Neural progenitor cell (in vitro differentiated cells): ENCODE measurements at regions not wholly inside any gene's neighbourhood (a gene's known extent, or its start where the extent isn't known, plus 50 kb on each side); places are given as distances from the start of the nearest gene placed in this dataset.
A peak's percentile ranks its signal among the peaks of the same experiment; 100 is the strongest.

Experiments used
- DNase-seq: peaks from one replicate; pipeline ENCODE4 v3.0.0-alpha.2; 2016; ENCODE audit warnings: low spot score
- H2AFZ ChIP-seq: fragments of 200-600 bp; sonication (generic); replicated peaks from 2 replicates; pipeline ENCODE4 v1.6.1; 2016; ENCODE audit warnings: antibody characterized with exemption
- H3F3A ChIP-seq: fragments of 200-600 bp; sonication (generic); 2 replicates; pipeline ENCODE4 v1.6.1; 2016; ENCODE audit warnings: antibody characterized with exemption, low read depth
- H3K27ac ChIP-seq: fragments of 200-600 bp; sonication (generic); 2 replicates; pipeline ENCODE4 v1.5.1; 2016; ENCODE audit warnings: mild to moderate bottlenecking
- H3K27me3 ChIP-seq: fragments of 200-600 bp; sonication (generic); 2 replicates; pipeline ENCODE4 v1.6.1; 2016; ENCODE audit warnings: mild to moderate bottlenecking, moderate library complexity
- H3K36me3 ChIP-seq: fragments of 200-600 bp; sonication (generic); 2 replicates; pipeline ENCODE4 v1.5.1; 2016
- H3K4me1 ChIP-seq: fragments of 200-600 bp; sonication (generic); 2 replicates; pipeline ENCODE4 v1.6.1; 2016; ENCODE audit warnings: mixed run types
- H3K4me2 ChIP-seq: fragments of 200-600 bp; sonication (generic); 2 replicates; pipeline ENCODE4 v1.6.1; 2016
- H3K4me3 ChIP-seq: fragments of 200-600 bp; sonication (generic); 2 replicates; pipeline ENCODE4 v1.5.1; 2016
- H3K79me2 ChIP-seq: fragments of 200-600 bp; sonication (generic); 2 replicates; pipeline ENCODE4 v1.6.1; 2016; ENCODE audit warnings: low read depth
- H3K9ac ChIP-seq: fragments of 200-600 bp; sonication (generic); 2 replicates; pipeline ENCODE4 v1.6.1; 2016
- H3K9me3 ChIP-seq: fragments of 200-600 bp; sonication (generic); 2 replicates; pipeline ENCODE4 v1.5.1; 2016; ENCODE audit warnings: low read depth
- H4K20me1 ChIP-seq: fragments of 200-600 bp; sonication (generic); 2 replicates; pipeline ENCODE4 v1.6.1; 2016; ENCODE audit warnings: low read depth
- H3K27ac Mint-ChIP-seq: 3 replicates; pipeline ENCODE4 v1.8.0; 2021; ENCODE audit warnings: mixed read lengths
- H3K27me3 Mint-ChIP-seq: 2 replicates; pipeline ENCODE4 v1.8.0; 2022; ENCODE audit warnings: low read depth, mild to moderate bottlenecking, inconsistent platforms, moderate library complexity, mixed read lengths; ENCODE audit not compliant: insufficient read depth
- H3K36me3 Mint-ChIP-seq: 3 replicates; pipeline ENCODE4 v1.8.0; 2021; ENCODE audit warnings: mixed read lengths
- H3K4me1 Mint-ChIP-seq: 3 replicates; pipeline ENCODE4 v1.8.0; 2021; ENCODE audit warnings: mixed read lengths
- H3K4me3 Mint-ChIP-seq: 3 replicates; pipeline ENCODE4 v1.8.0; 2021; ENCODE audit warnings: mild to moderate bottlenecking, moderate library complexity, mixed read lengths
- H3K9me3 Mint-ChIP-seq: 3 replicates; pipeline ENCODE4 v1.8.0; 2020; ENCODE audit warnings: mixed read lengths
- CTCF ChIP-seq: fragments of 200-600 bp; sonication (generic); IDR thresholded peaks from 2 replicates; pipeline ENCODE4 v1.5.1; 2017; ENCODE audit warnings: antibody characterized with exemption, mild to moderate bottlenecking
- EZH2 ChIP-seq: fragments of 200-600 bp; sonication (generic); IDR thresholded peaks from 2 replicates; pipeline ENCODE4 v1.6.1; 2017; ENCODE audit warnings: antibody characterized with exemption, mild to moderate bottlenecking, moderate library complexity
- EZH2phosphoT487 ChIP-seq: fragments of 200-600 bp; sonication (generic); IDR thresholded peaks from 2 replicates; pipeline ENCODE4 v1.6.1; 2017; ENCODE audit warnings: antibody characterized with exemption

DNA sequence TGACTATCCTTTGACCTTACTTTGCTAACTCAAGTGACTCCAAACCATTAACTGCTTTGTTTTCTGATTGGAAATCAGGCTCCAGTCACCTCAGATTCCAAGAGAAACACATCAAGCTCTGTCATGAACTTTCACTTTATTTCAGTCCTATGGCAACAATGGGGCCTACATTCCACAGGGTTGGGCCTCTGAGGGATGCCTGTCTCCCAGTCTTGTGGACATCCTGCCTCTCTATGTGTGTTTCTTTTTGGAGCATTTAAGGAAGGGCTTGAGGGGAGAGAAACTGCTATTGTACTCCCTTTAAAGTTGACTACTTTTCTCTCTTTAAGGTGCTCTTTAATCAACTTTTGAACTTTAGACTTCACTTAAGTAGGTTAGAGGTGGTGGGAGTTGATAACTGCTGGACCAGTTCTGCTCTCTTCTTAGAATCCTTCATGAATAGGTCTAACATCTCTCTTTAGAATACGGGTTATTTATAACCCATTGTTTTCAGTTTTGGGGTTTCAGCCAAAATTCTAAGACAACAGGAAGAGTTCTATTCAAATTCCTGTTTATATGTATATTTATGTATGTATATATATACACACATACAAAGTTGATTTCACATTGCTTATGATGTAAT, 274.3 kb upstream of the NR3C2 start:
- H3K36me3 ChIP-seq, result no peaks in the 10 kb centered on the region
- Mint-ChIP-seq H3K9me3 (no peaks in the 10 kb centered on the region), H3K27me3 (no peaks in the 10 kb centered on the region), H3K36me3 (no peaks in the 10 kb centered on the region), H3K4me1 (peaks cover 3% of the 10 kb centered on the region), H3K27ac (no peak overlapping the region), H3K4me3 (no peak overlapping the region)
- H3K4me3 ChIP-seq, result no peak overlapping the region
- H2AFZ ChIP-seq, result peak overlapping the region; percentile 17
- peak overlapping the region; percentile 5 for H3K4me2 ChIP-seq
- TF ChIP-seq CTCF (no peak), EZH2phosphoT487 (no peak), EZH2 (no peak)
- no peaks in the 10 kb centered on the region for H3F3A ChIP-seq
- no peaks in the 10 kb centered on the region for H4K20me1 ChIP-seq
- H3K27ac ChIP-seq, result no peak overlapping the region
- H3K4me1 ChIP-seq, result peaks cover 9% of the 10 kb centered on the region
- no peaks in the 10 kb centered on the region for H3K9me3 ChIP-seq
- H3K79me2 ChIP-seq, result no peaks in the 10 kb centered on the region
- no peaks in the 10 kb centered on the region for H3K27me3 ChIP-seq
- DNase-seq, result peak; percentile 67
- no peak overlapping the region for H3K9ac ChIP-seq

DNA sequence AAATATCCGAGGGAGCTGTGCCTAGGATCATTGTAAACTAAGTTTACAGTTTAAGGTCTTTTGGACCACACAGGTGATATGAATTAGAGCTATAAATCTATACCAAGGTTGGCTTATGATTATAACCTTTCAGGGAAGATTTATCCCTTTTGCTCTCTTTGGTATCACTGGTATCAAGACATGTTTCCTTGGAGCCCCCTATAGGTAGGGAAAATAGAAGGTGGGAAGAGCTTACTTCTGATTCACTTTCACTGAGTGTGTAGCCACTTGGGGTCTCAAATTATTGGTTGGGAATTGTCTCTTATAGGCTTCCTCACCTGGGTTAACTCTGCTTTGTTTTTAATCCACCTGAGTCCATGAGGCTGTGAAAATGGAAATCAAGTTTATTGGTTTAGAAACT, 262.1 kb upstream of the NR3C2 start:
- H3F3A ChIP-seq, result no peaks in the 10 kb centered on the region
- DNase-seq, result peak; percentile 12

GRCh38 chr4:148694702-148695101, 252.5 kb upstream of the NR3C2 start:
- no peaks in the 10 kb centered on the region for H3K4me1 Mint-ChIP-seq
- TF ChIP-seq CTCF, result no peak
- TF ChIP-seq EZH2, result no peak
- no peak for TF ChIP-seq EZH2phosphoT487
- H3F3A ChIP-seq, result no peaks in the 10 kb centered on the region

More for the DNA sequence above, 262.1 kb upstream of the NR3C2 start:
- no peak overlapping the region for H3K27ac Mint-ChIP-seq
- no peaks in the 10 kb centered on the region for H3K27me3 Mint-ChIP-seq
- H3K27me3 ChIP-seq, result no peaks in the 10 kb centered on the region
- no peaks in the 10 kb centered on the region for H3K4me1 ChIP-seq
- TF ChIP-seq EZH2, result no peak
- TF ChIP-seq CTCF, result peak; percentile 38
- no peaks in the 10 kb centered on the region for H3K36me3 ChIP-seq
- no peaks in the 10 kb centered on the region for H3K36me3 Mint-ChIP-seq
- no peak overlapping the region for H3K4me2 ChIP-seq
- H4K20me1 ChIP-seq, result no peaks in the 10 kb centered on the region
- H3K9me3 ChIP-seq, result no peaks in the 10 kb centered on the region
- H3K9me3 Mint-ChIP-seq, result no peaks in the 10 kb centered on the region
- H3K4me1 Mint-ChIP-seq, result no peaks in the 10 kb centered on the region
- H3K9ac ChIP-seq, result no peak overlapping the region
- no peak overlapping the region for H2AFZ ChIP-seq
- H3K27ac ChIP-seq, result no peak overlapping the region
- H3K4me3 ChIP-seq, result no peak overlapping the region
- no peaks in the 10 kb centered on the region for H3K79me2 ChIP-seq
- H3K4me3 Mint-ChIP-seq, result no peak overlapping the region

More at GRCh38 chr4:148694702-148695101, 252.5 kb upstream of the NR3C2 start:
- Mint-ChIP-seq H3K36me3 (no peaks in the 10 kb centered on the region), H3K27ac (no peak overlapping the region), H3K9me3 (no peaks in the 10 kb centered on the region), H3K4me3 (no peak overlapping the region), H3K27me3 (peaks cover 2% of the 10 kb centered on the region)
- Histone ChIP-seq H3K9me3 (no peaks in the 10 kb centered on the region), H3K4me1 (peaks cover 5% of the 10 kb centered on the region), H3K79me2 (no peaks in the 10 kb centered on the region), H3K4me2 (no peak overlapping the region), H3K27me3 (no peaks in the 10 kb centered on the region), H3K36me3 (no peaks in the 10 kb centered on the region), H3K4me3 (no peak overlapping the region), H4K20me1 (no peaks in the 10 kb centered on the region), H3K27ac (no peak overlapping the region), H2AFZ (no peak overlapping the region), H3K9ac (no peak overlapping the region)
- no peak for DNase-seq
